ENCODE measurements at regions not wholly inside any gene's neighbourhood (a gene's known extent, or its start where the extent isn't known, plus 50 kb on each side); places are given as distances from the start of the nearest gene placed in this dataset.

- H2BK12ac ChIP-seq (ENCODE audit: low read length), result no peak overlapping the region
- H3K79me1 ChIP-seq (ENCODE audit: low read depth, low read length), result no peaks in the 10 kb centered on the region
- no peaks in the 10 kb centered on the region for H3K9me3 ChIP-seq (replicated peaks in 1 of 2; ENCODE audit: control insufficient read depth in 2 of 2, insufficient read depth in 1 of 2, low read depth in 1 of 2, low read length in 2 of 2)
- H2BK5ac ChIP-seq (ENCODE audit: low read length), result no peak overlapping the region
- H3K27me3 ChIP-seq (ENCODE audit: control insufficient read depth in 3 of 3, insufficient read depth in 3 of 3, low read depth in 1 of 3, low read length in 3 of 3), result no peaks in the 10 kb centered on the region
- no peak overlapping the region for H4K8ac ChIP-seq (ENCODE audit: low read depth, low read length)
- DNase-seq (ENCODE audit: low spot score), result no peak
- H2AK5ac ChIP-seq (ENCODE audit: low read depth, low read length), result no peak overlapping the region
- WGBS, 2 donors (ENCODE audit: extremely low coverage in 2 of 2, insufficient read length in 2 of 2, insufficient replicate concordance in 1 of 2), result no CpG with 5 or more reads among the region's 3 CpGs
- H3K9ac ChIP-seq (ENCODE audit: low read depth, low read length, poor library complexity), result no peak overlapping the region
- no peak overlapping the region for H2AFZ ChIP-seq (ENCODE audit: low read length)
- no peak overlapping the region for H2BK15ac ChIP-seq (ENCODE audit: low read length)
- H3K4me1 ChIP-seq (ENCODE audit: control insufficient read depth in 2 of 2, insufficient read depth in 1 of 2, low read depth in 1 of 2, low read length in 2 of 2), result no peaks in the 10 kb centered on the region
- no peak overlapping the region for H3K23ac ChIP-seq (ENCODE audit: low read depth, low read length, poor library complexity)
- H3K18ac ChIP-seq (ENCODE audit: low read length), result no peak overlapping the region
- H3K36me3 ChIP-seq (replicated peaks in 1 of 2; ENCODE audit: control insufficient read depth in 2 of 2, insufficient read depth in 2 of 2, low read length in 2 of 2), result no peaks in the 10 kb centered on the region
- H4K91ac ChIP-seq (ENCODE audit: low read depth, low read length, poor library complexity), result no peak overlapping the region
- no peak overlapping the region for H2BK120ac ChIP-seq (ENCODE audit: low read depth, low read length)
- no peak overlapping the region for H3K27ac ChIP-seq (replicated peaks; ENCODE audit: low read length)
- no peak overlapping the region for H3K4me3 ChIP-seq (ENCODE audit: low read length in 2 of 2)
- H3K14ac ChIP-seq (ENCODE audit: low read length), result no peak overlapping the region
- H3K4ac ChIP-seq (ENCODE audit: low read length), result no peak overlapping the region
- H3K4me2 ChIP-seq (ENCODE audit: insufficient read depth, low read length, poor library complexity, severe bottlenecking), result no peak overlapping the region
Measured at GRCh38 chr4:142929526-142929925, 83.4 kb upstream of the INPP4B start.

- no peak overlapping the region for H3K4me3 ChIP-seq (ENCODE audit: low read length in 2 of 2)
Measured at GRCh38 chr4:142933207-142933606, 87.1 kb upstream of the INPP4B start.

GRCh38 chr4:142940425-142941330 lies 94.6 kb upstream of the INPP4B start:
- H3K18ac ChIP-seq (ENCODE audit: low read length), result peak overlapping the region; percentile 64
- H3K14ac ChIP-seq (ENCODE audit: low read length), result no peak overlapping the region
- H3K4me1 ChIP-seq (ENCODE audit: control insufficient read depth in 2 of 2, insufficient read depth in 1 of 2, low read depth in 1 of 2, low read length in 2 of 2), result peaks cover 0 to 5% of the 10 kb centered on the region in 2 donors
- H3K79me1 ChIP-seq (ENCODE audit: low read depth, low read length), result no peaks in the 10 kb centered on the region
- H2BK120ac ChIP-seq (ENCODE audit: low read depth, low read length), result no peak overlapping the region
- H3K4me2 ChIP-seq (ENCODE audit: insufficient read depth, low read length, poor library complexity, severe bottlenecking), result no peak overlapping the region
- H4K8ac ChIP-seq (ENCODE audit: low read depth, low read length), result no peak overlapping the region
- no peak overlapping the region for H2BK5ac ChIP-seq (ENCODE audit: low read length)
- no peak overlapping the region for H2BK12ac ChIP-seq (ENCODE audit: low read length)
- H3K27ac ChIP-seq (replicated peaks; ENCODE audit: low read length), result no peak overlapping the region
- no peak for DNase-seq (ENCODE audit: low spot score)
- H2AK5ac ChIP-seq (ENCODE audit: low read depth, low read length), result no peak overlapping the region
- no peak overlapping the region for H3K4ac ChIP-seq (ENCODE audit: low read length)
- H3K4me3 ChIP-seq (ENCODE audit: low read length in 2 of 2), result no peak overlapping the region
- no peaks in the 10 kb centered on the region for H3K27me3 ChIP-seq (ENCODE audit: control insufficient read depth in 3 of 3, insufficient read depth in 3 of 3, low read depth in 1 of 3, low read length in 3 of 3)
- no peaks in the 10 kb centered on the region for H3K9me3 ChIP-seq (replicated peaks in 1 of 2; ENCODE audit: control insufficient read depth in 2 of 2, insufficient read depth in 1 of 2, low read depth in 1 of 2, low read length in 2 of 2)
- no CpG with 5 or more reads among the region's 6 CpGs for WGBS, 2 donors (ENCODE audit: extremely low coverage in 2 of 2, insufficient read length in 2 of 2, insufficient replicate concordance in 1 of 2)
- no peak overlapping the region for H4K91ac ChIP-seq (ENCODE audit: low read depth, low read length, poor library complexity)
- no peaks in the 10 kb centered on the region for H3K36me3 ChIP-seq (replicated peaks in 1 of 2; ENCODE audit: control insufficient read depth in 2 of 2, insufficient read depth in 2 of 2, low read length in 2 of 2)
- no peak overlapping the region for H3K23ac ChIP-seq (ENCODE audit: low read depth, low read length, poor library complexity)
- no peak overlapping the region for H2AFZ ChIP-seq (ENCODE audit: low read length)
- no peak overlapping the region for H3K9ac ChIP-seq (ENCODE audit: low read depth, low read length, poor library complexity)
- no peak overlapping the region for H2BK15ac ChIP-seq (ENCODE audit: low read length)

More at GRCh38 chr4:142933207-142933606, 87.1 kb upstream of the INPP4B start:
- no peak overlapping the region for H3K23ac ChIP-seq (ENCODE audit: low read depth, low read length, poor library complexity)
- no peak overlapping the region for H2BK5ac ChIP-seq (ENCODE audit: low read length)
- H3K4me2 ChIP-seq (ENCODE audit: insufficient read depth, low read length, poor library complexity, severe bottlenecking), result no peak overlapping the region
- H3K27ac ChIP-seq (replicated peaks; ENCODE audit: low read length), result no peak overlapping the region
- no peak overlapping the region for H2BK120ac ChIP-seq (ENCODE audit: low read depth, low read length)
- no peak overlapping the region for H2AFZ ChIP-seq (ENCODE audit: low read length)
- H3K14ac ChIP-seq (ENCODE audit: low read length), result no peak overlapping the region
- H2BK12ac ChIP-seq (ENCODE audit: low read length), result no peak overlapping the region
- no peak overlapping the region for H3K9ac ChIP-seq (ENCODE audit: low read depth, low read length, poor library complexity)
- no peak overlapping the region for H2BK15ac ChIP-seq (ENCODE audit: low read length)
- H3K36me3 ChIP-seq (replicated peaks in 1 of 2; ENCODE audit: control insufficient read depth in 2 of 2, insufficient read depth in 2 of 2, low read length in 2 of 2), result no peaks in the 10 kb centered on the region
- H3K27me3 ChIP-seq (ENCODE audit: control insufficient read depth in 3 of 3, insufficient read depth in 3 of 3, low read depth in 1 of 3, low read length in 3 of 3), result no peaks in the 10 kb centered on the region
- H3K4me1 ChIP-seq (ENCODE audit: control insufficient read depth in 2 of 2, insufficient read depth in 1 of 2, low read depth in 1 of 2, low read length in 2 of 2), result no peaks in the 10 kb centered on the region
- no CpG with 5 or more reads among the region's 5 CpGs for WGBS, 2 donors (ENCODE audit: extremely low coverage in 2 of 2, insufficient read length in 2 of 2, insufficient replicate concordance in 1 of 2)
- H3K79me1 ChIP-seq (ENCODE audit: low read depth, low read length), result no peaks in the 10 kb centered on the region
- no peak overlapping the region for H3K4ac ChIP-seq (ENCODE audit: low read length)
- H3K9me3 ChIP-seq (replicated peaks in 1 of 2; ENCODE audit: control insufficient read depth in 2 of 2, insufficient read depth in 1 of 2, low read depth in 1 of 2, low read length in 2 of 2), result no peaks in the 10 kb centered on the region
- no peak overlapping the region for H3K18ac ChIP-seq (ENCODE audit: low read length)
- H4K8ac ChIP-seq (ENCODE audit: low read depth, low read length), result no peak overlapping the region
- DNase-seq (ENCODE audit: low spot score), result no peak
- H4K91ac ChIP-seq (ENCODE audit: low read depth, low read length, poor library complexity), result no peak overlapping the region
- H2AK5ac ChIP-seq (ENCODE audit: low read depth, low read length), result no peak overlapping the region

GRCh38 chr4:142944565-142944964 lies 98.5 kb upstream of the INPP4B start:
- Histone ChIP-seq H3K23ac (ENCODE audit: low read depth, low read length, poor library complexity) (no peak overlapping the region), H2AFZ (ENCODE audit: low read length) (no peak overlapping the region), H3K4me2 (ENCODE audit: insufficient read depth, low read length, poor library complexity, severe bottlenecking) (no peak overlapping the region), H4K91ac (ENCODE audit: low read depth, low read length, poor library complexity) (no peak overlapping the region), H3K18ac (ENCODE audit: low read length) (no peak overlapping the region), H4K8ac (ENCODE audit: low read depth, low read length) (no peak overlapping the region), H3K4me1 (ENCODE audit: control insufficient read depth in 2 of 2, insufficient read depth in 1 of 2, low read depth in 1 of 2, low read length in 2 of 2) (peaks cover 0 to 3% of the 10 kb centered on the region in 2 donors), H2BK120ac (ENCODE audit: low read depth, low read length) (no peak overlapping the region), H3K9ac (ENCODE audit: low read depth, low read length, poor library complexity) (no peak overlapping the region), H3K79me1 (ENCODE audit: low read depth, low read length) (no peaks in the 10 kb centered on the region), H3K14ac (ENCODE audit: low read length) (no peak overlapping the region), H3K36me3 (replicated peaks in 1 of 2; ENCODE audit: control insufficient read depth in 2 of 2, insufficient read depth in 2 of 2, low read length in 2 of 2) (no peaks in the 10 kb centered on the region), H3K4me3 (ENCODE audit: low read length in 2 of 2) (no peak overlapping the region), H2BK12ac (ENCODE audit: low read length) (no peak overlapping the region), H3K9me3 (replicated peaks in 1 of 2; ENCODE audit: control insufficient read depth in 2 of 2, insufficient read depth in 1 of 2, low read depth in 1 of 2, low read length in 2 of 2) (no peaks in the 10 kb centered on the region), H3K27ac (replicated peaks; ENCODE audit: low read length) (no peak overlapping the region), H2BK15ac (ENCODE audit: low read length) (no peak overlapping the region), H2AK5ac (ENCODE audit: low read depth, low read length) (no peak overlapping the region), H3K4ac (ENCODE audit: low read length) (no peak overlapping the region), H3K27me3 (ENCODE audit: control insufficient read depth in 3 of 3, insufficient read depth in 3 of 3, low read depth in 1 of 3, low read length in 3 of 3) (no peaks in the 10 kb centered on the region), H2BK5ac (ENCODE audit: low read length) (no peak overlapping the region)
- WGBS, 2 donors (ENCODE audit: extremely low coverage in 2 of 2, insufficient read length in 2 of 2, insufficient replicate concordance in 1 of 2), result no CpG with 5 or more reads among the region's 1 CpG
- no peak for DNase-seq (ENCODE audit: low spot score)

All from neuronal stem cell (in vitro differentiated cells).